CD4-positive, alpha-beta T cell treated with Interferon alpha-2 for 1 hour (primary cell): ENCODE measurements at regions not wholly inside any gene's neighbourhood (a gene's known extent, or its start where the extent isn't known, plus 50 kb on each side); places are given as distances from the start of the nearest gene placed in this dataset.

ENCODE experiments used
- DNase-seq, 2 donors: peaks; one replicate each; pipeline ENCODE4 v3.0.0-alpha.2; 2020 to 2022

DNA sequence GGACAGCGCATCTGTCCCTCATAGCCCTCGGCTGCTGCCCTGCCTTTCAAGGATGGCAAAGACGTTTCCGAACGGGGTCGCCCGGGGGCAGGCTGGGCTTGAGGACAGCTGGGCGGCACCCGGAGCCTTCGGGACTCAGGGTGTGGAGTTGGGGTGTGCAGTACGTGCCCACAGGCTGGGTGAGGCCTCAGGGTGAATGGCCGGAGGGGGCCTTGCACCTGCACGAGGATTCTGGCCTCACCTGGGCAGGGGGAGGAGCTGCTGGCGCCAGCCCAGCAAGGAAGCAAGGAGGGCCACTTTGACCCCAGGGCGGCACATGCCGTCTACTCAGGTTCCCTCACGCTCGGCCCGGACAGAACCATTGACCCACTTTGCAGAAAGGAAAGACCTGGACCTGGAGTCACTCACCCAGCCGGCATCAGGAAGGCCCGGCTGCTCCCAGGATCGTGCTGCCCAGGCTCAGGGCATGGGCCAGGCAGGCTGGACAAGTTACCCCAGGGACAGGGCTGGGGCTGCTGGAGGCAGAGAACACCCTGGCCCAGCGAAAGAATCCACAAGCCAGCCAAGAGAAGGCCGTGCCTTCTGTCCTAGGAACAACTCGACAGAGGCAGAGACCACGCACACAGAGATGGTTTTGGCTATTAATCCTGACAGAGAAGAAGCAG, 65.1 kb upstream of the TTC34 start:
- no peak for DNase-seq

DNA sequence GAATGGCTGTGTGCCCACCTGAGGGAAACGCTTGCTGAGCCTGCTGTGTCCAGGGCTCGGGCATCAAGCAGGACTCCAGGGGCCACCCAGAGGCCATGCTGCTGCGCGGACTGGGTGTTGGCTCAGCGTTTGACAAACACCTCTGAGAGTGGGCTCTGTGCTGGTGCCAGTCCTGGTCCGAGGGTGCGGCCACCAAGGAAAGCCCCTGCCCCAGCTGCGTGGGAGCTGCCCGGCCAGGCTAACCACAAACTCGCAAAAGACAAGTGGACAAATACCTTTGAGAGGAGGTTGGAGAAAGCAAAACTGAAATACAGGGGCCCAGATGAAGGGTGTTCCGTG, 65.6 kb upstream of the TTC34 start:
- DNase-seq, result no peak

DNA sequence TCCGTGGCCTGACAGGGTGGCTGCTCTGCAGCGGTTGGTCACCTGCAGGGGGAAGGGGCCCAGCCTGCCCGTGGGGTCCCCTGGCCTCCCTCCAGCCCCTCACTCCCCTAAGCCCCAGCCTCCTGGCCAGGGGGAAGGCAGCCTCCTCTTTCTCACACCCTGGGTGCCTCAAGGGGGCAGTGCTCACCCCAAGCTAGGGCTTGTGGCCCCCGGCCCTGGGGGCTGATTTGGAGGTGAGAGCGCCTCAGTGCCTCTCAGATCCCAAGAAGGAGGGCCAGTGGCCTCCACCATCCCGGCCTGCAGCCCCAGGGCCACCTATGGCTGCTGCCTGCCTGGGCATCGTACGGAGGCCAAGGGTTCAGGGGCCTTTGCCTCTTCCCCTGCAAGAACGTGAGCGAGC, 66.4 kb upstream of the TTC34 start:
- no peak for DNase-seq

DNA sequence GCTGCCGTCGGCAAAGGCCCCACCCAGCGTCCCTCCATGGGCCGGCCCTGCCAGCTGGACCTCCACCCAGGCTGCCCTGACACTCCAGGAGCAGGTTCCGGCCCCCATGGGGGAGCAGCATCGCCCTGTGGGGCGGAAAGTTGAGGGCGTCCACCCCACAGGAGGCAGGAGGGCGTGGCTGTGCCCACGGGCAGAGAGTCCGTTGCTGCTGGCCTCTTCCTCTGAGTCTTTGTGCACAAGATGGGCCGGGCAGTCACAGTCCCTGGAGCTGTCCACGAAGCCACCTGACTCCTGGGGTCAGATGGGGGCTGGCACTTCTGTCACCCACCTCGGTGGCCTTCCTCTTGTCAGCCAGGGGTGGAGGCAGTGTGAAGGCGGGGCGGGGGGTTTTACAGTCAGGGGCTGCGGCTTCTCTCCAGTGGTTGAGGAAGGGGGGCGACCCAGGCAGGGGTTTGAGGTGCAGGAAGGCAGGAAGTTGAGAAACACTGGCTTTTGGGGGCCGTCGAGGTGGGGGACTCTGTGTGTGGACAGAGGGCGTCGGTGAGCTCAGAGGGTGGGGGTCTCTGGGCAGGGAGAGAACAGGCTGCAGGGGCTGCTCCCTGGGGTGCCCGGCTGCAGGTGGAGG, 67.2 kb upstream of the TTC34 start:
- no peak for DNase-seq

DNA sequence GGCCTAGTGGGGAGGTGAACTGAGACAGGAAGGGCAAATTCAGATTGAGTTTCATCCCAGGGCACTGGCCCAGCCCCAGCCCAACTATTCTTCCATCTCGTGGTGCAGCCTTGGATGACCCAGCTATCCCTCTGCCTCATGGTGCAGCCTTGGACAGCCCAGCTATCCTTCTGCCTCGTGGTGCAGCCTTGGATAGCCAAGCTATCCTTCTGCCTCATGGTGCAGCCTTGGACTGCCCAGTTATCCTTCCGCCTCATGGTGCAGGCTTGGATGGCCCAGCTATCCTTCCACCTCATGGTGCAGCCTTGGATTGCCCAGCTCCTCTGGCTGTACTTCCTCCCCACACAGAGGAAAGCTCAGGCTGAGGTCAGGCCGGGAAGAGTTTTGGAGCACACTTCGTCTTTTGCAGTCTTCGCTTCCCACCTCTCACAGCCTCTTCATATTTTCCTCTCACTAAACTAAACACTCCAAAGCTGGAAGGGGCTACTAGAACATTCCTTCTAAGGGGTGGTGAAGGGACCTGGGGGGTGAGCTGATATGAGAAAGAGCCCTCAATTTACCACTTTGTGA, 69.8 kb upstream of the TTC34 start:
- no peak for DNase-seq

GRCh38 chr1:2874207-2874606, 72.7 kb upstream of the TTC34 start:
- DNase-seq, result no peak

- DNase-seq, result no peak
These were observed 73.4 kb upstream of the TTC34 start for GRCh38 chr1:2874607-2875480.

GRCh38 chr1:2875707-2876561, 74.4 kb upstream of the TTC34 start:
- no peak for DNase-seq

- DNase-seq, result no peak
These were observed 75.4 kb upstream of the TTC34 start for GRCh38 chr1:2876846-2877245.

GRCh38 chr1:2877391-2877790, 75.9 kb upstream of the TTC34 start:
- no peak for DNase-seq

GRCh38 chr1:2878591-2878990, 77.1 kb upstream of the TTC34 start:
- DNase-seq, result no peak

- no peak for DNase-seq
These were observed 77.5 kb upstream of the TTC34 start for GRCh38 chr1:2879026-2879425.

GRCh38 chr1:2879591-2879990, 78.1 kb upstream of the TTC34 start:
- DNase-seq, result no peak

GRCh38 chr1:2880086-2880485, 78.6 kb upstream of the TTC34 start:
- DNase-seq, result no peak

DNA sequence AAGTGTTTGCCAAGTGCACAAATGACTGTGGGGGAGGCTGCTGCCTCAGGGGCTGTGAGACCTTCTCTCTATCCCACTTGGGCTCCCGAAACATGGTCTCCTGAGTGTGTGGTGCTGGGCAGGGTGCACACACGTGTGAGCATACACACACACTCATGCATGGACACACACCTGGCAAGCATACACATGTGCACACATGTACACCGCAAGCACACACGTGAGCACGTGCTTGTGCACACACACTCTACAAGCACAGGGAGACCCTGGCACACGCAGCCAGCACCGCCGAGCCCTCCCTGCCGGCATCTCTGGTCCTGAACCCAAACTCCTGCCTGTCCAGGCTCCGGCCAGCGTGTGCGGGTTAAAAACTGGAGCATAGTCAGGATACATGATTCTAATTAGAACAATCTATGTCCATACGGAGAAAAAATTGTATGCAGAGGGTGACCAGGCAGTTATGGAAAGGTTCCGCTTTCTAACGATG, 79.4 kb upstream of the TTC34 start:
- no peak for DNase-seq

- DNase-seq, result no peak
These were observed 80.1 kb upstream of the TTC34 start for GRCh38 chr1:2881556-2881955.

GRCh38 chr1:2882966-2883696, 81.6 kb upstream of the TTC34 start:
- DNase-seq, result no peak

DNA sequence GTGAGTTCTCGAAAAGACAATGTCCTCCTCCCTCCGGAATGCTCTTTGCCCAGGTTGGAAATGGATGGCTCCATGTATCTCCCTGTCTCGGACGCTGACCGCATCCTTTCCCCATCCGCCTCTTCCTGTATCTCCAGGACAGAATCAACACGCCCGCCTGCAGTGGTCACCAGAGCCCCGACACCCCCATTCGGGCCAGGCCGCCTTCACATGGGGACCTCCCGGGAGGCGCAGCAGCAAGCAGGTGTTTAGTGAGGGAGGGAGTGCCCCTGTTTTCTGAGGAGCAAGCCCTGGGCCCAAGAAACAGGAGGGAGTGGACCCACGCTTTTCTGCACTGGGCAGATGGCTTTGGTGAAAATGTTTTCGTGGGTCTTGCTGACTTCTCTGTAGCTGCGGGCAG, 83.5 kb upstream of the TTC34 start:
- no peak for DNase-seq

DNA sequence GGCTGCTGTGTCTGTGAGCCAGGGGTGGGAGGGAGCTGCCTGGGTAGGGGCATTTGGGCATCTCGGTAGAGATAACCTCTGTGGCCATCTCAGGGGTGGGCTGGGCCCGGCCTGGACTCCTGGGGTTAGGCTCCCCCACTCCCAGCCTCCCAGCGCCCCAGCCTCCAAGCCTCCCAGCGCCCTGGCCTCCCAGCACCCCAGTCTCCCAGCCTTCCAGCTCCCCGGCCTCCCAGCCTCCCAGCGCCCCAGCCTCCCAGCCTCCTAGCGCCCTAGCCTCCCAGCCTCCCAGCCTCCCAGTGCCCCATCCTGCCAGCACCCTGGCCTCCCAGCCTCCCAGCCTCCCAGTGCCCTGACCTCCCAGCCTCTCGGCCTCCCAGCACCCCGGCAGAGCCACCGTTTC, 85.1 kb upstream of the TTC34 start:
- DNase-seq, result no peak

GRCh38 chr1:2887941-2888855, 86.7 kb upstream of the TTC34 start:
- no peak for DNase-seq
